GM19023 (cell line): ENCODE measurements at regions not wholly inside any gene's neighbourhood (a gene's known extent, or its start where the extent isn't known, plus 50 kb on each side); places are given as distances from the start of the nearest gene placed in this dataset.
"Not testable (repeated sequence)": the region's sequence is repeated elsewhere in the genome, so short reads cannot be mapped to it uniquely, and the experiment has no call there.

Experiments used
- ATAC-seq: cut with Tn5 transposase; IDR thresholded peaks from one replicate; pipeline ENCODE4 v1.9.1; 2021; ENCODE audit warnings: mild to moderate bottlenecking, moderate library complexity; ENCODE audit not compliant: unreplicated experiment

DNA sequence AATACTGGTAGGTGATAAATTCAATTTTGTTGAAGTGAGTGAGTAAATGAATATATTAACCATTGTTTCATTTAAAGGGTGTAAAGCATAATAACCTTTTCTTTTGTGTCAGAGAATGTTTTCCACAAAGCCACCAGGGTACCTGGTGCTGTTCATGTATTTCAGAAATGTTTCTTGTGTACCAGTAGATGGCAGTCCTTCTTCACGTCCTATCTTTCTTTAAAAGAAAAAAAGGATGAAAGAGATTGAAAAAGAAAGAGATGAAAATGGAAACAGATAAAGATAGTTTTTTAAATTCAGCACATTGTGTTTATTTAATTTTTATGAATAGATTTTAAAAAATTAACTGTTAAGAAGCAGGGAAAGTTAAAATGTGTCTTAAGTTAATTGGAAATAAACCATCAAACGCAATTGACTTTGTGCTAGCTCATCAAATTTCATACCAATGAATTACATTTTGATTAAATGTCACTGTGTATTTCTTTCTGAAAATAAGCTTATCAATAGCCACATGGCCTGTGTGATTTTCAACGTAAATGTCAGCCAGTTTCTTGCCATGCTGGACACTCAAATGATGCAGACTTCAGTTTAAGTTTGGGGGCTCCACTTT, 65.5 kb upstream of the CHORDC1 start:
- no peak for ATAC-seq

DNA sequence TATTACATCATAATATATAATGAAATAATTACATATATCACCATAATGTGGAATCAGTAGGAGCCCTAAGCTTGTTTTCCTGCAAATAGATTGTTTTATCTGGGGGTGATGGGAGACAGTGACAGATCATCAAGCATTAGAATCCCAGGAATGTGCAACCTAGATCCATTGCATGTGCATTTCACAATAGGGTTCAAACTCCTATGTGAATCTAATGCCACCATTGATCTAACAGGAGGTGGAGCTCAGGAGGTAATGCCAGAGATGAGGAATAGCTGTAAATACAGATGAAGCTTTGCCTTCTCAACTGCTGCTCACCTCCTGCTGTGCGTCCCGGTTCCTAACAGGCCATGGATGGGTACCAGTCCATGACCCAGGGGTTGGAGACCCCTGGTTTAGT, 63.8 kb upstream of the CHORDC1 start:
- ATAC-seq, result no peak

DNA sequence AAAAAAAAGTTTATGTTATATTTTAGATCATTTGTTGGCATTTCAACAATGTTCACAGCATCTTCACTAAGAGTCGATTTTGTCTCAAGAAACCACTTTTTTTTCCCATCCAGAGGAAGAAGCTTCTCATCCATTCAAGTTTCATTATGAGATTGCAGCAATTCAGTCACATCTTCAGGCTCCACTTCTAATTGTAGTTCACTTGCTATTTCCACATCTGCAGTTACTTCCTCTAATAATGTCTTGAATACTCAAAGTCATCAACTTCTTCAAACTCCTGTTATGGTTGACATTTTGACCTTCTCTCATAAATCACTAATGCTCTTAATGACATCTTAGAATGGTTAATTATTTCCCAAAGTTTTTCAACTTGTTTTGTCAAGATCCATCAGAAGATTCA, 61.3 kb upstream of the CHORDC1 start:
- no peak for ATAC-seq

DNA sequence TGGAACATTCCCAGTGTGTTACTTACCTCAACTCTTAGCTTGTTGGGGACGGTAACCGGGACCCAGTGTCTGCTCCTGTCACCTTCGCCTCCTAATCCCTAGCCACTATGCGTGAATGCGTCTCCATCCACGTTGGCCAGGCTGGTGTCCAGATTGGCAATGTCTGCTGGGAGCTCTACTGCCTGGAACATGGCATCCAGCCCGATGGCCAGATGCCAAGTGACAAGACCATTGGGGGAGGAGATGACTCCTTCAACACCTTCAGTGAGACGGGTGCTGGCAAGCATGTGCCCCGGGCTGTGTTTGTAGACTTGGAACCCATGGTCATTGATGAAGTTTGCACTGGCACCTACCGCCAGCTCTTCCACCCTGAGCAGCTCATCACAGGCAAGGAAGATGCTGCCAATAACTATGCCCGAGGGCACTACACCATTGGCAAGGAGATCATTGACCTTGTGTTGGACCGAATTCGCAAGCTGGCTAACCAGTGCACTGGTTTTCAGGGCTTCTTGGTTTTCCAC, 59.8 kb upstream of the CHORDC1 start:
- not testable (repeated sequence) for ATAC-seq

DNA sequence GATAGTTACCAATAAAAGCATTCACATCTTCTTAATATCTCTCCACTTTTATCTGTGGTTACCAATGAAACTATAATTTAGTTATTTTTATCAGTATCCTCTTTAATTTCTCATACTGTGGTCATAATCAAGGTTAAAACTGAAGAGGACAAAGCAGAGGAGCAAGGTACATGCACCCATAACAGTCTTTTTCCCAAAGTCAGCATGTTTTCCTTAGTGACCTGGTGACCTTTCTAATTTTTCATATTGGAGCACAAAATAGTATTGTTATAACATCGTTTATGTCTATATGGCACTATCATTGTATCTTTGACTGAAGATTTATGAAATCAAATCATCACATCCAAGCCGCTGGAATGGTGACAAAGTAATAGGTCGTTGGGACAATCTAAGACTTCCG, 51.5 kb upstream of the CHORDC1 start:
- ATAC-seq, result no peak
